WI38 (cell line): ENCODE measurements at regions not wholly inside any gene's neighbourhood (a gene's known extent, or its start where the extent isn't known, plus 50 kb on each side); places are given as distances from the start of the nearest gene placed in this dataset.

Experiments used
- H3K4me3 ChIP-seq: 2 replicates; pipeline ENCODE4 v1.5.1; 2011; ENCODE audit warnings: low read depth, mild to moderate bottlenecking, control low read depth, low read length
- CTCF ChIP-seq: IDR thresholded peaks from 2 replicates; pipeline ENCODE4 v1.5.1; 2012; ENCODE audit warnings: low read depth, mild to moderate bottlenecking, control low read depth, low read length

GRCh38 chr21:24200052-24200451, 1407.2 kb downstream of the MRPL39 start:
- H3K4me3 ChIP-seq: no peak overlapping the region
- TF ChIP-seq CTCF: no peak

- TF ChIP-seq CTCF: no peak
- H3K4me3 ChIP-seq: no peak overlapping the region
These were observed 1409.4 kb downstream of the MRPL39 start for GRCh38 chr21:24197923-24198322.

- no peak for TF ChIP-seq CTCF
- H3K4me3 ChIP-seq: no peak overlapping the region
These were observed 1410.1 kb downstream of the MRPL39 start for GRCh38 chr21:24197132-24197643.

- H3K4me3 ChIP-seq: no peak overlapping the region
- no peak for TF ChIP-seq CTCF
These were observed 1418.8 kb downstream of the MRPL39 start for GRCh38 chr21:24188506-24188905.

- TF ChIP-seq CTCF: no peak
These were observed 1424.2 kb downstream of the MRPL39 start for GRCh38 chr21:24183077-24183476.

GRCh38 chr21:24179110-24179509, 1428.2 kb downstream of the MRPL39 start:
- TF ChIP-seq CTCF: no peak
- no peak overlapping the region for H3K4me3 ChIP-seq

More at GRCh38 chr21:24183077-24183476, 1424.2 kb downstream of the MRPL39 start:
- H3K4me3 ChIP-seq: no peak overlapping the region

- TF ChIP-seq CTCF: no peak
- H3K4me3 ChIP-seq: no peak overlapping the region
These were observed 1432.2 kb downstream of the MRPL39 start for GRCh38 chr21:24175106-24175505.
